ENCODE measurements at regions not wholly inside any gene's neighbourhood (a gene's known extent, or its start where the extent isn't known, plus 50 kb on each side); places are given as distances from the start of the nearest gene placed in this dataset.
A peak's percentile ranks its signal among the peaks of the same experiment; 100 is the strongest.

DNA sequence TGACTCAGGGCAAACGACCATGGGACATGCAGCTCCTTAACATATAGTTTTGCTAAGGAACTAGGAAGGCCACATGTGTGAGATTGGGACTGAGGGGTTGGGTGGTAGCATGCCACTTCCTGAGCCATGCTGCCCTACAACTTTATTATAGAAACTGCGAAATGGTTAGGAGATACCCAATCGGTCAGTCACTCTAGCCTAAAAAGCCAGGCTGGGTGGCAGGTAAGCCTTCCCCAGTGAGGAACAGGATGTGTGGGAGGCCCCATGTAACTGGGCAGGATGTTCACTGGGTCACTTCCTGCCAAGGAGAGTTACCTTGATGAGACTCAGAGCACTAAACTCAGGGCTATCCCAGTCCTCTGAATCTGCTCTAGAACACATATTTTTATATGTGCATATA lies 123.5 kb downstream of the MAP3K7 start:
- peak overlapping the region; percentile 94 for H2AFZ ChIP-seq (ENCODE audit: low read length)
- intact Hi-C loops (cut with micrococcal nuclease; ENCODE audit: unreplicated experiment) = no loop called here
- no peak overlapping the region for H3K27ac ChIP-seq (ENCODE audit: low read depth, low read length, poor library complexity, severe bottlenecking)
- H3K4me1 ChIP-seq (ENCODE audit: insufficient read depth, low read length, poor library complexity, severe bottlenecking) = peaks cover 38% of the 10 kb centered on the region
- H3K36me3 ChIP-seq (ENCODE audit: insufficient read depth, low read length) = no peaks in the 10 kb centered on the region
- no peak for TF ChIP-seq EZH2phosphoT487 (IDR thresholded peaks at IDR 0.05; ENCODE audit: borderline replicate concordance, low read depth, low read length)
- TF ChIP-seq, protein P1, sequence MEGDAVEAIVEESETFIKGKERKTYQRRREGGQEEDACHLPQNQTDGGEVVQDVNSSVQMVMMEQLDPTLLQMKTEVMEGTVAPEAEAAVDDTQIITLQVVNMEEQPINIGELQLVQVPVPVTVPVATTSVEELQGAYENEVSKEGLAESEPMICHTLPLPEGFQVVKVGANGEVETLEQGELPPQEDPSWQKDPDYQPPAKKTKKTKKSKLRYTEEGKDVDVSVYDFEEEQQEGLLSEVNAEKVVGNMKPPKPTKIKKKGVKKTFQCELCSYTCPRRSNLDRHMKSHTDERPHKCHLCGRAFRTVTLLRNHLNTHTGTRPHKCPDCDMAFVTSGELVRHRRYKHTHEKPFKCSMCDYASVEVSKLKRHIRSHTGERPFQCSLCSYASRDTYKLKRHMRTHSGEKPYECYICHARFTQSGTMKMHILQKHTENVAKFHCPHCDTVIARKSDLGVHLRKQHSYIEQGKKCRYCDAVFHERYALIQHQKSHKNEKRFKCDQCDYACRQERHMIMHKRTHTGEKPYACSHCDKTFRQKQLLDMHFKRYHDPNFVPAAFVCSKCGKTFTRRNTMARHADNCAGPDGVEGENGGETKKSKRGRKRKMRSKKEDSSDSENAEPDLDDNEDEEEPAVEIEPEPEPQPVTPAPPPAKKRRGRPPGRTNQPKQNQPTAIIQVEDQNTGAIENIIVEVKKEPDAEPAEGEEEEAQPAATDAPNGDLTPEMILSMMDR (conservative IDR thresholded peaks at IDR 0.05; ENCODE audit: low read length) = no peak
- H4K20me1 ChIP-seq (ENCODE audit: insufficient read depth, low read length) = no peaks in the 10 kb centered on the region
- no TSS peak for BruUV-seq (replicated peaks)
- H3K9me2 ChIP-seq (ENCODE audit: insufficient read depth, low read length) = no peaks in the 10 kb centered on the region
- H3K4me3 ChIP-seq (ENCODE audit: low read depth, low read length, poor library complexity, severe bottlenecking) = peak overlapping the region; percentile 13
- peak; percentile 74 for DNase-seq (ENCODE audit: low spot score)
- ChIA-PET CTCF (ENCODE audit: unreplicated experiment) (interaction anchor here (0.5 to 1.1 kb wide), 2 partner anchors 19 to 167 kb away, joined by 3 to 8 read pairs; no protein-coding TSS in a partner anchor), POLR2A (interaction anchor here (0.5 to 1.1 kb wide), 6 partner anchors 9 to 868 kb away, joined by 3 to 4 read pairs (median 3); no protein-coding TSS in a partner anchor)
- H3K4me2 ChIP-seq (ENCODE audit: low read length) = peak overlapping the region; percentile 46
- H3K9me3 ChIP-seq (ENCODE audit: low read length) = no peaks in the 10 kb centered on the region
- no peaks in the 10 kb centered on the region for H3K79me2 ChIP-seq (ENCODE audit: insufficient read depth, low read depth, low read length)

DNA sequence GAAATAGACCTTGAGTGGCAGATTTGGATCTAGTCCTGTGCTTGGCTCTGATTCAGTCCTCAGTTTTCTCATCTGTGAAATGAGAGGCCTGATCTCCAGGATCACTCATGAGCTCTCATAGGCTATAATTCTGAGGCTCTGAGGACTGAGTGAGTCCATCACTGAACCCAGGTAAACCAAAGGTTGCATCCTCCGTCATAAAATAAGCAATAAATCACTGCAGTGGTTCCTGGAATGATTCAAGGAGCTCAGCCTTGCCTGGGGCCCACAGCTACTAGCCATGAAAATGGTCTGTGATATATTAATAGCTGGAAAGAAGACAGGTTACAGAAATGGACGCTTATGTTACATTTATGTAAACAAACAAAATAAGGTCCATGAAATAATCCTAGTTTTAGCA lies 124.8 kb downstream of the MAP3K7 start:
- Histone ChIP-seq H3K4me3 (ENCODE audit: low read depth, low read length, poor library complexity, severe bottlenecking) (no peak overlapping the region), H2AFZ (ENCODE audit: low read length) (no peak overlapping the region), H3K9me3 (ENCODE audit: low read length) (no peaks in the 10 kb centered on the region), H4K20me1 (ENCODE audit: insufficient read depth, low read length) (no peaks in the 10 kb centered on the region), H3K4me1 (ENCODE audit: insufficient read depth, low read length, poor library complexity, severe bottlenecking) (peaks cover 45% of the 10 kb centered on the region), H3K27ac (ENCODE audit: low read depth, low read length, poor library complexity, severe bottlenecking) (no peak overlapping the region), H3K36me3 (ENCODE audit: insufficient read depth, low read length) (no peaks in the 10 kb centered on the region), H3K9me2 (ENCODE audit: insufficient read depth, low read length) (no peaks in the 10 kb centered on the region), H3K79me2 (ENCODE audit: insufficient read depth, low read depth, low read length) (no peaks in the 10 kb centered on the region), H3K4me2 (ENCODE audit: low read length) (no peak overlapping the region)
- BruUV-seq (replicated peaks) = no TSS peak
- TF ChIP-seq EZH2phosphoT487 (IDR thresholded peaks at IDR 0.05; ENCODE audit: borderline replicate concordance, low read depth, low read length) = no peak
- TF ChIP-seq, protein P1 (conservative IDR thresholded peaks at IDR 0.05; ENCODE audit: low read length) = no peak
- intact Hi-C loops (cut with micrococcal nuclease; ENCODE audit: unreplicated experiment) = no loop called here
- ChIA-PET CTCF (ENCODE audit: unreplicated experiment) (interaction anchor here (1.1 kb wide), 1 partner anchor 18 kb away, joined by 3 read pairs; no protein-coding TSS in a partner anchor), POLR2A (interaction anchor here (0.6 to 1.7 kb wide), 3 partner anchors 15 to 37 kb away, joined by 3 to 4 read pairs (median 3); no protein-coding TSS in a partner anchor)
- no peak for DNase-seq (ENCODE audit: low spot score)

DNA sequence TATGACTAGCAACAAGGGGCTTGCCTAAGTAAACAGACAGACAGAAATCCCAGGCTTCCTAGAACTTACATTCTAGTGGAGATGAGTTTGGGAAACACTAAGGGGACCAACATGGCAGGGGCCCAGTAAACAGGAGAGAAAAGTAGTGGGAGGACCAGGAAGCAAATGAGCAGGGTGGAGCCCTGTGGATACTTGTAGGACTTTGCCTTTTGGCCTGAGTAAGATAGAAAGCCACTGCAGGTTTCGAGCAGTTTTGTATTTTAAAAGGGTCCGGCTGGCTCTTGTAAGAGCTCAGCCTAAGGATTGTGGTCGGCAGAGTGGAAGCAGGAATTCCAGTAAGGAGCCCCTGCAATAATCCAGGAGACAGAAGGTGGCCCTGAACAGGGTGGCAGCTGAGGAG lies 125.5 kb downstream of the MAP3K7 start:
- peaks cover 45% of the 10 kb centered on the region for H3K4me1 ChIP-seq (ENCODE audit: insufficient read depth, low read length, poor library complexity, severe bottlenecking)
- no peaks in the 10 kb centered on the region for H3K79me2 ChIP-seq (ENCODE audit: insufficient read depth, low read depth, low read length)
- no peak overlapping the region for H3K4me3 ChIP-seq (ENCODE audit: low read depth, low read length, poor library complexity, severe bottlenecking)
- no peaks in the 10 kb centered on the region for H3K9me3 ChIP-seq (ENCODE audit: low read length)
- H3K36me3 ChIP-seq (ENCODE audit: insufficient read depth, low read length) = no peaks in the 10 kb centered on the region
- intact Hi-C loops (cut with micrococcal nuclease; ENCODE audit: unreplicated experiment) = no loop called here
- no peak for DNase-seq (ENCODE audit: low spot score)
- BruUV-seq (replicated peaks) = no TSS peak
- no peak overlapping the region for H3K4me2 ChIP-seq (ENCODE audit: low read length)
- POLR2A ChIA-PET = interaction anchor here (0.7 to 1.7 kb wide), 2 partner anchors 17 to 28 kb away, joined by 3 to 4 read pairs; no protein-coding TSS in a partner anchor
- H3K27ac ChIP-seq (ENCODE audit: low read depth, low read length, poor library complexity, severe bottlenecking) = no peak overlapping the region
- CTCF ChIA-PET (ENCODE audit: unreplicated experiment) = no interaction called here
- H2AFZ ChIP-seq (ENCODE audit: low read length) = no peak overlapping the region
- H4K20me1 ChIP-seq (ENCODE audit: insufficient read depth, low read length) = no peaks in the 10 kb centered on the region
- no peak for TF ChIP-seq EZH2phosphoT487 (IDR thresholded peaks at IDR 0.05; ENCODE audit: borderline replicate concordance, low read depth, low read length)
- TF ChIP-seq, protein P1 (conservative IDR thresholded peaks at IDR 0.05; ENCODE audit: low read length) = no peak
- H3K9me2 ChIP-seq (ENCODE audit: insufficient read depth, low read length) = no peaks in the 10 kb centered on the region
